ENCODE measurements at regions not wholly inside any gene's neighbourhood (a gene's known extent, or its start where the extent isn't known, plus 50 kb on each side); places are given as distances from the start of the nearest gene placed in this dataset.

- TF ChIP-seq TEAD4 (IDR thresholded peaks at IDR 0.05) (no peak), TAF1 (IDR thresholded peaks at IDR 0.05; ENCODE audit: low read depth) (no peak), CREB1 (IDR thresholded peaks at IDR 0.05; ENCODE audit: low read depth) (no peak), NFIC (IDR thresholded peaks at IDR 0.05) (no peak), CEBPB (IDR thresholded peaks at IDR 0.05) (no peak), USF1 (IDR thresholded peaks at IDR 0.05) (no peak), REST (IDR thresholded peaks at IDR 0.05; ENCODE audit: low read depth) (no peak), TCF12 (IDR thresholded peaks at IDR 0.05; ENCODE audit: low read depth) (no peak), RAD21 (IDR thresholded peaks at IDR 0.05; ENCODE audit: low read depth) (no peak), FOXM1 (IDR thresholded peaks at IDR 0.05; ENCODE audit: borderline replicate concordance, low read depth) (no peak), YY1 (IDR thresholded peaks at IDR 0.05; ENCODE audit: low read depth) (no peak), EGR1 (IDR thresholded peaks at IDR 0.05) (no peak), EP300 (IDR thresholded peaks at IDR 0.05; ENCODE audit: borderline replicate concordance) (no peak), ZBTB7A (IDR thresholded peaks at IDR 0.05; ENCODE audit: low read depth) (no peak)
Observed at GRCh38 chr14:98466807-98467206, 805.2 kb downstream of the BCL11B start.

- no peak for TF ChIP-seq TEAD4 (IDR thresholded peaks at IDR 0.05)
- no peak for TF ChIP-seq TAF1 (IDR thresholded peaks at IDR 0.05; ENCODE audit: low read depth)
- TF ChIP-seq CREB1 (IDR thresholded peaks at IDR 0.05; ENCODE audit: low read depth): no peak
- no peak for TF ChIP-seq ZBTB7A (IDR thresholded peaks at IDR 0.05; ENCODE audit: low read depth)
- TF ChIP-seq REST (IDR thresholded peaks at IDR 0.05; ENCODE audit: low read depth): no peak
- TF ChIP-seq RAD21 (IDR thresholded peaks at IDR 0.05; ENCODE audit: low read depth): no peak
Observed at GRCh38 chr14:98470663-98471062, 801.3 kb downstream of the BCL11B start.

- TF ChIP-seq REST (IDR thresholded peaks at IDR 0.05; ENCODE audit: low read depth) (no peak), TCF12 (IDR thresholded peaks at IDR 0.05; ENCODE audit: low read depth) (no peak), TEAD4 (IDR thresholded peaks at IDR 0.05) (no peak), RAD21 (IDR thresholded peaks at IDR 0.05; ENCODE audit: low read depth) (no peak), EGR1 (IDR thresholded peaks at IDR 0.05) (no peak), NFIC (IDR thresholded peaks at IDR 0.05) (no peak), ZBTB7A (IDR thresholded peaks at IDR 0.05; ENCODE audit: low read depth) (no peak), USF1 (IDR thresholded peaks at IDR 0.05) (no peak), EP300 (IDR thresholded peaks at IDR 0.05; ENCODE audit: borderline replicate concordance) (no peak)
Observed at GRCh38 chr14:98474900-98475299, 797.1 kb downstream of the BCL11B start.

- TF ChIP-seq NFIC (IDR thresholded peaks at IDR 0.05) (no peak), ZBTB7A (IDR thresholded peaks at IDR 0.05; ENCODE audit: low read depth) (no peak), REST (IDR thresholded peaks at IDR 0.05; ENCODE audit: low read depth) (no peak), CEBPB (IDR thresholded peaks at IDR 0.05) (no peak), CREB1 (IDR thresholded peaks at IDR 0.05; ENCODE audit: low read depth) (no peak), TCF12 (IDR thresholded peaks at IDR 0.05; ENCODE audit: low read depth) (no peak), RAD21 (IDR thresholded peaks at IDR 0.05; ENCODE audit: low read depth) (no peak), TAF1 (IDR thresholded peaks at IDR 0.05; ENCODE audit: low read depth) (no peak), USF1 (IDR thresholded peaks at IDR 0.05) (no peak), YY1 (IDR thresholded peaks at IDR 0.05; ENCODE audit: low read depth) (no peak), EP300 (IDR thresholded peaks at IDR 0.05; ENCODE audit: borderline replicate concordance) (no peak), TEAD4 (IDR thresholded peaks at IDR 0.05) (no peak), EGR1 (IDR thresholded peaks at IDR 0.05) (no peak), FOXM1 (IDR thresholded peaks at IDR 0.05; ENCODE audit: borderline replicate concordance, low read depth) (no peak), MAX (IDR thresholded peaks at IDR 0.05) (no peak)
Observed at GRCh38 chr14:98477935-98478334, 794.1 kb downstream of the BCL11B start.
